A549 (cell line): ENCODE measurements at regions not wholly inside any gene's neighbourhood (a gene's known extent, or its start where the extent isn't known, plus 50 kb on each side); places are given as distances from the start of the nearest gene placed in this dataset.

Experiments used
- ATAC-seq, 2 experiments: fragments of 200-7000 bp in 1 of 2; fragments of >200 bp in 1 of 2; cut with Nextera tagmentation in 1 of 2; cut with Tn5 transposase in 1 of 2; 3 replicates each; pipeline versions ENCODE4 v1.8.0 to v1.9.1; 2018 to 2020; ENCODE audit warnings: mild to moderate bottlenecking in 1 of 2, moderate library complexity in 1 of 2
- CTCF ChIA-PET: fragments of 300-600 bp; sonication (Branson Sonifier 250); formaldehyde crosslinking; extraction: SDS; loops from one replicate; lab custom pipeline; 2021; ENCODE audit warnings: antibody characterized with exemption, inconsistent platforms; lab: Yijun Ruan, JAX
- POLR2A ChIA-PET: fragments of 350-600 bp; formaldehyde crosslinking; extraction: SDS; loops from one replicate; lab custom pipeline; 2021; ENCODE audit warnings: antibody characterized with exemption, inconsistent platforms; lab: Yijun Ruan, JAX
- DNase-seq, 2 experiments: peaks; one replicate each; pipeline versions ENCODE4 v3.0.0 to v3.0.0-alpha.2; 2011 to 2016; ENCODE audit warnings: low read depth in 1 of 2, low spot score in 1 of 2
- FAIRE-seq: peaks from 2 replicates; lab custom pipeline; 2011; peaks lifted over from hg19 to GRCh38; lab: Jason Lieb, UNC
- H3K27ac ChIP-seq, 2 experiments: fragments of >200 bp; sonication (Bioruptor Twin); formaldehyde crosslinking; 3 replicates each; pipeline ENCODE4 v1.5.1; 2016 to 2017
- H3K4me1 ChIP-seq: fragments of >200 bp; sonication (Bioruptor Twin); formaldehyde crosslinking; 3 replicates; pipeline ENCODE4 v1.6.1; 2016
- H3K4me2 ChIP-seq: fragments of >200 bp; sonication (Bioruptor Twin); formaldehyde crosslinking; 3 replicates; pipeline ENCODE4 v1.6.1; 2016
- H3K4me3 ChIP-seq: fragments of >200 bp; sonication (Bioruptor Twin); formaldehyde crosslinking; 3 replicates; pipeline ENCODE4 v1.5.1; 2016
- H3K9me3 ChIP-seq: fragments of >200 bp; sonication (Bioruptor Twin); formaldehyde crosslinking; 3 replicates; pipeline ENCODE4 v1.6.1; 2016
- BCL3 ChIP-seq: fragments of >200 bp; sonication (Bioruptor Twin); formaldehyde crosslinking; IDR thresholded peaks from 3 replicates; pipeline ENCODE4 v1.6.1; 2016
- CBX8 ChIP-seq: fragments of 200-600 bp; sonication (generic); IDR thresholded peaks from 2 replicates; pipeline ENCODE4 v1.6.1; 2016
- CEBPB ChIP-seq, 2 experiments: fragments of >200 bp in 1 of 2; sonication (Bioruptor Twin) in 1 of 2; formaldehyde crosslinking in 1 of 2; IDR thresholded peaks; 2 replicates each; pipeline ENCODE4 v1.6.1; 2012 to 2016
- E2F6 ChIP-seq: IDR thresholded peaks from 2 replicates; pipeline ENCODE4 v1.6.1; 2012; ENCODE audit warnings: low read depth, borderline replicate concordance
- EHF ChIP-seq: fragments of 250-450 bp; sonication (Bioruptor Pico); IDR thresholded peaks from 2 replicates; pipeline ENCODE4 v1.5.0; 2020; ENCODE audit warnings: mild to moderate bottlenecking
- EHMT2 ChIP-seq: fragments of 200-600 bp; sonication (generic); IDR thresholded peaks from 2 replicates; pipeline ENCODE4 v1.6.1; 2016; ENCODE audit warnings: antibody characterized with exemption, low read depth, mild to moderate bottlenecking, moderate library complexity
- ELK1 ChIP-seq: fragments of 150-350 bp; IDR thresholded peaks from 2 replicates; pipeline ENCODE4 v1.6.1; 2014; ENCODE audit warnings: low read depth, mild to moderate bottlenecking, low read length
- EP300 ChIP-seq, 2 experiments: fragments of >200 bp; sonication (Bioruptor Twin); formaldehyde crosslinking; IDR thresholded peaks; 2 replicates in 1 of 2; 3 replicates in 1 of 2; pipeline ENCODE4 v1.6.1; 2016 to 2017
- ESRRA ChIP-seq: fragments of 150-350 bp; IDR thresholded peaks from 2 replicates; pipeline ENCODE4 v1.6.1; 2014; ENCODE audit warnings: mild to moderate bottlenecking, low read length, borderline replicate concordance
- FOSL2 ChIP-seq, 2 experiments: fragments of 450-650 bp in 1 of 2; fragments of >200 bp in 1 of 2; sonication (Bioruptor Twin) in 1 of 2; formaldehyde crosslinking; IDR thresholded peaks; 2 replicates each; pipeline versions ENCODE4 v1.5.0 to v1.6.1; 2016 to 2020; ENCODE audit warnings: mild to moderate bottlenecking in 1 of 2, moderate library complexity in 1 of 2
- FOXS1 ChIP-seq: fragments of 250-450 bp; sonication (Bioruptor Pico); IDR thresholded peaks from 2 replicates; pipeline ENCODE4 v1.5.0; 2020; ENCODE audit warnings: mild to moderate bottlenecking, moderate library complexity
- GATA3 ChIP-seq: IDR thresholded peaks from 2 replicates; pipeline ENCODE4 v1.6.1; 2012; ENCODE audit warnings: borderline replicate concordance
- HEYL ChIP-seq: fragments of 250-450 bp; sonication (Bioruptor Pico); IDR thresholded peaks from 2 replicates; pipeline ENCODE4 v1.8.0; 2021; ENCODE audit warnings: mild to moderate bottlenecking, moderate library complexity
- HOXA7 ChIP-seq: fragments of 250-450 bp; sonication (Bioruptor Pico); IDR thresholded peaks from 2 replicates; pipeline ENCODE4 v1.5.0; 2020; ENCODE audit warnings: mild to moderate bottlenecking, moderate library complexity
- HOXB5 ChIP-seq: fragments of 250-450 bp; sonication (Bioruptor Pico); IDR thresholded peaks from 2 replicates; pipeline ENCODE4 v1.5.0; 2020; ENCODE audit warnings: mild to moderate bottlenecking, moderate library complexity
- JUNB ChIP-seq: fragments of >200 bp; sonication (Bioruptor Twin); formaldehyde crosslinking; IDR thresholded peaks from 2 replicates; pipeline ENCODE4 v1.6.1; 2016
- KDM1A ChIP-seq: fragments of 200-600 bp; sonication (generic); IDR thresholded peaks from 2 replicates; pipeline ENCODE4 v1.6.1; 2016; ENCODE audit warnings: low read depth, mild to moderate bottlenecking
- MAX ChIP-seq: IDR thresholded peaks from 2 replicates; pipeline ENCODE4 v1.6.1; 2012
- MAZ ChIP-seq: fragments of 150-350 bp; IDR thresholded peaks from 2 replicates; pipeline ENCODE4 v1.6.1; 2014; ENCODE audit warnings: antibody characterized with exemption, low read depth, low read length, borderline replicate concordance
- NFE2L2 ChIP-seq: fragments of 150-350 bp; conservative IDR thresholded peaks from 2 replicates; pipeline ENCODE4 v1.6.1; 2014; ENCODE audit warnings: low read length
- NPAS2 ChIP-seq: fragments of 250-450 bp; sonication (Bioruptor Pico); IDR thresholded peaks from 2 replicates; pipeline ENCODE4 v1.8.0; 2022; ENCODE audit warnings: mild to moderate bottlenecking, moderate library complexity, borderline replicate concordance
- NR3C1 ChIP-seq: fragments of >200 bp; sonication (Bioruptor Twin); formaldehyde crosslinking; IDR thresholded peaks from 3 replicates; pipeline ENCODE4 v1.6.1; 2017
- PHF8 ChIP-seq: fragments of 200-600 bp; sonication (generic); IDR thresholded peaks from 2 replicates; pipeline ENCODE4 v1.6.1; 2016; ENCODE audit warnings: low read depth, mild to moderate bottlenecking, antibody characterized with exemption, moderate library complexity, borderline replicate concordance
- POLR2AphosphoS2 ChIP-seq: conservative IDR thresholded peaks from 2 replicates; pipeline ENCODE4 v1.6.1; 2012; ENCODE audit warnings: low read length, improper control_type of control experiment, inconsistent platforms
- RARB ChIP-seq: fragments of 250-450 bp; sonication (Bioruptor Pico); IDR thresholded peaks from 2 replicates; pipeline ENCODE4 v1.8.0; 2021; ENCODE audit warnings: mild to moderate bottlenecking, moderate library complexity
- RNF2 ChIP-seq: fragments of 200-600 bp; sonication (generic); IDR thresholded peaks from 2 replicates; pipeline ENCODE4 v1.6.1; 2016; ENCODE audit warnings: low read depth, mild to moderate bottlenecking, antibody characterized with exemption, moderate library complexity, borderline replicate concordance
- SREBF2 ChIP-seq: fragments of 450-650 bp; IDR thresholded peaks from 2 replicates; pipeline ENCODE4 v1.6.1; 2014; ENCODE audit warnings: mild to moderate bottlenecking, moderate library complexity
- ZC3H11A ChIP-seq: fragments of 450-650 bp; IDR thresholded peaks from 2 replicates; pipeline ENCODE4 v1.6.1; 2014; ENCODE audit warnings: antibody characterized with exemption, mild to moderate bottlenecking
- ZNF302 ChIP-seq: fragments of 250-450 bp; sonication (Bioruptor Pico); IDR thresholded peaks from 2 replicates; pipeline ENCODE4 v1.9.0; 2021; ENCODE audit warnings: inconsistent platforms, mild to moderate bottlenecking, moderate library complexity
- ZSCAN20 ChIP-seq: fragments of 250-450 bp; sonication (Bioruptor Pico); IDR thresholded peaks from 2 replicates; pipeline ENCODE4 v1.8.0; 2022; ENCODE audit warnings: mild to moderate bottlenecking, moderate library complexity
- WGBS: methylation state at CpG from one replicate; pipeline ENCODE4 v1.1.6; 2017; ENCODE audit errors: missing lambda C conversion rate; 5-methylcytosine and 5-hydroxymethylcytosine counted together

DNA sequence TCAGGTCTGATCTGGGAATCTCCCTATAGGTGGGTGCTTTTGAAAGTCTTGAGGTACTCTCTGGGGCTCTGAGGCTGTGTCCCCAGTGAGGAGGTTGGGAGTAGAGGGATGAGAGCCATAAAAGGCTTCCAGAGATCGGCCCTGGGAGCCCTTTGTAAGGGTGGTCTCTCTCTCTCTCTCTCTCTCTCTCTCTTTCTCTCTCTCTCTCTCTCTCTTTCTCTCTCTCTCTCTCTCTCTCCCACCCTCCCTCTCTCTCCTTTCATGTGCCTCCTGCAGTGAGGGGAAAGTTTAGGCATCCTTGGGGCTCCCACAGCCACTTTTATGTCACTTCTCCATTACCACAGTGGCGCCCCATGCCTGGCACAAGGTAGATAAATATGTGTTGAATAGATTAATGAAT is 271.3 kb upstream of the N4BP1 start:
- WGBS, result 5% methylated on average over 2 of the region's 2 CpGs
- no peak for FAIRE-seq
- CTCF ChIA-PET, result no interaction called here

DNA sequence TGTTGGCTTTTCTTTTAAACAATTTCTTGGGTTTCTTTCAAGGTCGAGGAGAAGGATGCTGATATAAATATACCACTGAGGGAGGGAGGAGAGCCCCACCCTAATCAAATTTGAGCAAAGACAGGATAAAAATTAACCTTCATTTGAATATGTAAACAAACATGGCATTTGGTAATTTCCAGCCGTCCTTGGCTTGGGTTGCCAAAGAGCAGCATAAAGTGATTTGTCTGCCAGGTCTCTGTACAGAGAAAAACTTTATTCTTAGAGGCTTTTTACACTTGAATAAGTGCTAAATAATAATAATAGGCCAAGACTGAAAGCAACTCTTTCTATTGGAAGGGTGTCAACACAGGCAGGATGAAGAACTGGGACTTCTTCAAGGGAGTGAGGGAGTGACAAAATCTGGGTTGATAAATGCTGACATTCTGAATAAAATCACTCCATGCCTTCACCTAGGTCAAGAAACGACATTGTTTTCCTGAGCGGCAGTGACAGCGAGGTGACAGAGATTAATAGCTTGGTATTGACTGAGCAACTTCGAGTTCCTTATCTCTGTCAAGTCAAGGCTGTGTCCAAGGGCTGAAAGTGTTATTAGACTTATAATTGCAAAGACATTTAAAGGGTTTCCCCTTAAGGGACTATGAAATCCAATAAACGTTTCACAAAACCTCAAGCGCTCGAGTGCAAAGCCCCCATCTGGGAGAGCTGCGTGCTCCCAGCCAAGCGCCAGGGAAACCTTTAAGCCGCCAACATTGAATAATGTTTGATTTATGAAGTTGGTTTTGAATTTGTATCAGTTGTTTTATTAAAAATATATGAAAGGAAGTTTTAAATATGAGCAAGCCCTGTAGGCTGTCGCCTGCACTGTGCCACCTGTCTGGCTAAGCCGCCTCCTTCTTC is 269.5 kb upstream of the N4BP1 start:
- H3K4me1 ChIP-seq, result no peaks in the 10 kb centered on the region
- H3K4me3 ChIP-seq, result no peak overlapping the region
- WGBS, result 17% methylated on average over 14 of the region's 14 CpGs
- DNase-seq (no peak), FAIRE-seq (no peak), ATAC-seq (no peak)
- CTCF ChIA-PET, result no interaction called here
- H3K9me3 ChIP-seq, result no peaks in the 10 kb centered on the region
- H3K27ac ChIP-seq, result no peak overlapping the region
- POLR2A ChIA-PET, result no interaction called here
- TF ChIP-seq CEBPB (IDR thresholded peaks at IDR 0.05) (no peak), ZNF302 (CRISPR knock-in tag) (no peak), SREBF2 (no peak)
- H3K4me2 ChIP-seq, result no peak overlapping the region

More for the DNA sequence above, 271.3 kb upstream of the N4BP1 start:
- no peak for DNase-seq
- POLR2A ChIA-PET, result no interaction called here
- Histone ChIP-seq H3K4me3 (no peak overlapping the region), H3K27ac (no peak overlapping the region), H3K9me3 (no peaks in the 10 kb centered on the region), H3K4me1 (no peaks in the 10 kb centered on the region), H3K4me2 (no peak overlapping the region)
- no peak for TF ChIP-seq KDM1A
- TF ChIP-seq NFE2L2, result no peak
- no peak for TF ChIP-seq HOXB5 (CRISPR knock-in tag)
- TF ChIP-seq ZC3H11A, result no peak
- TF ChIP-seq ZSCAN20 (CRISPR knock-in tag), result no peak
- no peak for TF ChIP-seq E2F6
- TF ChIP-seq PHF8, result no peak
- no peak for TF ChIP-seq BCL3
- no peak for TF ChIP-seq ELK1
- no peak for TF ChIP-seq RNF2
- TF ChIP-seq FOSL2 (IDR thresholded peaks at IDR 0.05), result no peak
- TF ChIP-seq FOSL2 (CRISPR knock-in tag; IDR thresholded peaks at IDR 0.05), result no peak
- no peak for TF ChIP-seq EHF (CRISPR knock-in tag)
- no peak for TF ChIP-seq EP300 (IDR thresholded peaks at IDR 0.05)
- no peak for TF ChIP-seq MAZ
- TF ChIP-seq ZNF302 (CRISPR knock-in tag), result no peak
- no peak for TF ChIP-seq GATA3
- ATAC-seq, result no peak

DNA sequence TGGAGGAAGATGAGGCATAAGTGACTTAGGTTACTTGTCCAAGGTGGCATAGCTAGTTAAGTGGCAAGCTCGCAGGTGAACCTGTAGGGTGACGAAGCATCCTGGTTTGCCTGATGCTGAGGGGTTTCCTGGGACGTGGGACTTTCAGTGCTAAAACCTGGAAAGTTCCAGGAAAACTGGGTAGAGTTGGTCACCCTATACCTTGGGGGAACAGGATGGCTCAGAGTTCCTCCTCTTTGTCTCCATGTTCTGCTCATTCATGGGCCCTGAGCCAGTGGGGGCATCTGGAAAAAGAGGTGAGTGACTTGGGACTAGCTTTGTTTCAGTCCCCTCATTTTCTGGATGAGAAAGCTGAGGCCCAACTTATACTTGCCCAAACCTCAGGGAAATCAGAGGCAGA is 268.0 kb upstream of the N4BP1 start:
- POLR2A ChIA-PET, result no interaction called here
- Histone ChIP-seq H3K9me3 (no peaks in the 10 kb centered on the region), H3K4me1 (no peaks in the 10 kb centered on the region), H3K27ac (no peak overlapping the region), H3K4me2 (no peak overlapping the region), H3K4me3 (no peak overlapping the region)
- 7% methylated on average over 3 of the region's 3 CpGs for WGBS
- FAIRE-seq (no peak), ATAC-seq (no peak), DNase-seq (no peak)
- no peak for TF ChIP-seq NPAS2 (CRISPR knock-in tag)
- no peak for TF ChIP-seq HEYL (CRISPR knock-in tag)
- no peak for TF ChIP-seq HOXB5 (CRISPR knock-in tag)
- TF ChIP-seq HOXA7 (CRISPR knock-in tag), result no peak
- no peak for TF ChIP-seq FOSL2 (IDR thresholded peaks at IDR 0.05)
- no peak for TF ChIP-seq FOSL2 (CRISPR knock-in tag; IDR thresholded peaks at IDR 0.05)
- TF ChIP-seq EHF (CRISPR knock-in tag), result no peak
- no peak for TF ChIP-seq EHMT2
- no peak for TF ChIP-seq RARB (CRISPR knock-in tag)
- no peak for TF ChIP-seq POLR2AphosphoS2
- TF ChIP-seq KDM1A, result no peak
- no peak for TF ChIP-seq SREBF2
- no peak for TF ChIP-seq CBX8
- TF ChIP-seq E2F6, result no peak
- no peak for TF ChIP-seq MAX
- TF ChIP-seq ESRRA, result no peak
- TF ChIP-seq FOXS1 (CRISPR knock-in tag), result no peak
- no peak for TF ChIP-seq JUNB
- no peak for TF ChIP-seq NR3C1
- CTCF ChIA-PET, result interaction anchor here (1.1 kb wide), 1 partner anchor 25 kb away, joined by 3 read pairs; no protein-coding TSS in a partner anchor
